ENCODE measurements at regions not wholly inside any gene's neighbourhood (a gene's known extent, or its start where the extent isn't known, plus 50 kb on each side); places are given as distances from the start of the nearest gene placed in this dataset.
"Not testable (repeated sequence)": the region's sequence is repeated elsewhere in the genome, so short reads cannot be mapped to it uniquely, and the experiment has no call there.

- no peak overlapping the region for H2AFZ ChIP-seq (ENCODE audit: low read length, unreplicated experiment)
- H3K36me3 ChIP-seq (ENCODE audit: insufficient read depth, low read length): no peaks in the 10 kb centered on the region
- H3K4me1 ChIP-seq (ENCODE audit: control insufficient read depth, insufficient read depth, low read length, unreplicated experiment): no peaks in the 10 kb centered on the region
- H3K27me3 ChIP-seq (ENCODE audit: insufficient read depth, low read length): no peaks in the 10 kb centered on the region
- no peaks in the 10 kb centered on the region for H3K79me2 ChIP-seq (ENCODE audit: control insufficient read depth, insufficient read depth, low read length, unreplicated experiment)
- H3K27ac ChIP-seq (ENCODE audit: low read depth, low read length): no peak overlapping the region
- no peak overlapping the region for H3K4me3 ChIP-seq (ENCODE audit: low read depth, low read length)
These were observed 377.0 kb downstream of the TLE1 start for GRCh38 chr9:81312346-81312745.

GRCh38 chr9:81308404-81308803 is 380.9 kb downstream of the TLE1 start:
- no peak overlapping the region for H2AFZ ChIP-seq (ENCODE audit: low read length, unreplicated experiment)
- no peaks in the 10 kb centered on the region for H3K36me3 ChIP-seq (ENCODE audit: insufficient read depth, low read length)
- no peaks in the 10 kb centered on the region for H3K4me1 ChIP-seq (ENCODE audit: control insufficient read depth, insufficient read depth, low read length, unreplicated experiment)
- H3K27ac ChIP-seq (ENCODE audit: low read depth, low read length): no peak overlapping the region
- H3K4me3 ChIP-seq (ENCODE audit: low read depth, low read length): no peak overlapping the region
- no peaks in the 10 kb centered on the region for H3K79me2 ChIP-seq (ENCODE audit: control insufficient read depth, insufficient read depth, low read length, unreplicated experiment)
- H3K27me3 ChIP-seq (ENCODE audit: insufficient read depth, low read length): no peaks in the 10 kb centered on the region

GRCh38 chr9:81307791-81308190 is 381.6 kb downstream of the TLE1 start:
- not testable (repeated sequence) for H3K36me3 ChIP-seq (ENCODE audit: insufficient read depth, low read length); H2AFZ ChIP-seq (ENCODE audit: low read length, unreplicated experiment); H3K27ac ChIP-seq (ENCODE audit: low read depth, low read length); H3K4me1 ChIP-seq (ENCODE audit: control insufficient read depth, insufficient read depth, low read length, unreplicated experiment); H3K4me3 ChIP-seq (ENCODE audit: low read depth, low read length); H3K79me2 ChIP-seq (ENCODE audit: control insufficient read depth, insufficient read depth, low read length, unreplicated experiment); H3K27me3 ChIP-seq (ENCODE audit: insufficient read depth, low read length)

- Histone ChIP-seq H3K27ac (ENCODE audit: low read depth, low read length) (no peak overlapping the region), H3K36me3 (ENCODE audit: insufficient read depth, low read length) (no peaks in the 10 kb centered on the region), H3K27me3 (ENCODE audit: insufficient read depth, low read length) (no peaks in the 10 kb centered on the region), H3K4me3 (ENCODE audit: low read depth, low read length) (no peak overlapping the region), H2AFZ (ENCODE audit: low read length, unreplicated experiment) (no peak overlapping the region), H3K79me2 (ENCODE audit: control insufficient read depth, insufficient read depth, low read length, unreplicated experiment) (no peaks in the 10 kb centered on the region), H3K4me1 (ENCODE audit: control insufficient read depth, insufficient read depth, low read length, unreplicated experiment) (no peaks in the 10 kb centered on the region)
These were observed 383.7 kb downstream of the TLE1 start for GRCh38 chr9:81305561-81306182.

- Histone ChIP-seq H3K27ac (ENCODE audit: low read depth, low read length) (no peak overlapping the region), H3K79me2 (ENCODE audit: control insufficient read depth, insufficient read depth, low read length, unreplicated experiment) (no peaks in the 10 kb centered on the region), H3K4me3 (ENCODE audit: low read depth, low read length) (no peak overlapping the region), H3K36me3 (ENCODE audit: insufficient read depth, low read length) (no peaks in the 10 kb centered on the region), H3K4me1 (ENCODE audit: control insufficient read depth, insufficient read depth, low read length, unreplicated experiment) (no peaks in the 10 kb centered on the region), H2AFZ (ENCODE audit: low read length, unreplicated experiment) (no peak overlapping the region), H3K27me3 (ENCODE audit: insufficient read depth, low read length) (no peaks in the 10 kb centered on the region)
These were observed 385.7 kb downstream of the TLE1 start for GRCh38 chr9:81303658-81304057.

- Histone ChIP-seq H3K4me3 (ENCODE audit: low read depth, low read length) (no peak overlapping the region), H3K36me3 (ENCODE audit: insufficient read depth, low read length) (no peaks in the 10 kb centered on the region), H3K27ac (ENCODE audit: low read depth, low read length) (no peak overlapping the region), H2AFZ (ENCODE audit: low read length, unreplicated experiment) (no peak overlapping the region), H3K27me3 (ENCODE audit: insufficient read depth, low read length) (no peaks in the 10 kb centered on the region), H3K79me2 (ENCODE audit: control insufficient read depth, insufficient read depth, low read length, unreplicated experiment) (no peaks in the 10 kb centered on the region), H3K4me1 (ENCODE audit: control insufficient read depth, insufficient read depth, low read length, unreplicated experiment) (no peaks in the 10 kb centered on the region)
These were observed 395.7 kb downstream of the TLE1 start for GRCh38 chr9:81293651-81294050.

- Histone ChIP-seq H2AFZ (ENCODE audit: low read length, unreplicated experiment) (no peak overlapping the region), H3K36me3 (ENCODE audit: insufficient read depth, low read length) (no peaks in the 10 kb centered on the region), H3K4me3 (ENCODE audit: low read depth, low read length) (no peak overlapping the region), H3K27ac (ENCODE audit: low read depth, low read length) (no peak overlapping the region), H3K4me1 (ENCODE audit: control insufficient read depth, insufficient read depth, low read length, unreplicated experiment) (no peaks in the 10 kb centered on the region), H3K27me3 (ENCODE audit: insufficient read depth, low read length) (no peaks in the 10 kb centered on the region), H3K79me2 (ENCODE audit: control insufficient read depth, insufficient read depth, low read length, unreplicated experiment) (no peaks in the 10 kb centered on the region)
These were observed 397.1 kb downstream of the TLE1 start for GRCh38 chr9:81292056-81292805.

- Histone ChIP-seq H2AFZ (ENCODE audit: low read length, unreplicated experiment) (no peak overlapping the region), H3K4me3 (ENCODE audit: low read depth, low read length) (no peak overlapping the region), H3K4me1 (ENCODE audit: control insufficient read depth, insufficient read depth, low read length, unreplicated experiment) (no peaks in the 10 kb centered on the region), H3K36me3 (ENCODE audit: insufficient read depth, low read length) (no peaks in the 10 kb centered on the region), H3K27me3 (ENCODE audit: insufficient read depth, low read length) (no peaks in the 10 kb centered on the region), H3K27ac (ENCODE audit: low read depth, low read length) (no peak overlapping the region), H3K79me2 (ENCODE audit: control insufficient read depth, insufficient read depth, low read length, unreplicated experiment) (no peaks in the 10 kb centered on the region)
These were observed 399.7 kb downstream of the TLE1 start for GRCh38 chr9:81289622-81290021.

- no peak overlapping the region for H3K4me3 ChIP-seq (ENCODE audit: low read depth, low read length)
- peaks cover 15% of the 10 kb centered on the region for H3K4me1 ChIP-seq (ENCODE audit: control insufficient read depth, insufficient read depth, low read length, unreplicated experiment)
- peaks cover 22% of the 10 kb centered on the region for H3K27me3 ChIP-seq (ENCODE audit: insufficient read depth, low read length)
- no peaks in the 10 kb centered on the region for H3K79me2 ChIP-seq (ENCODE audit: control insufficient read depth, insufficient read depth, low read length, unreplicated experiment)
- H3K36me3 ChIP-seq (ENCODE audit: insufficient read depth, low read length): no peaks in the 10 kb centered on the region
- H3K27ac ChIP-seq (ENCODE audit: low read depth, low read length): no peak overlapping the region
- H2AFZ ChIP-seq (ENCODE audit: low read length, unreplicated experiment): no peak overlapping the region
These were observed 421.3 kb downstream of the TLE1 start for GRCh38 chr9:81268048-81268447.

GRCh38 chr9:81266674-81267073 is 422.7 kb downstream of the TLE1 start:
- no peak overlapping the region for H3K27ac ChIP-seq (ENCODE audit: low read depth, low read length)
- H3K4me1 ChIP-seq (ENCODE audit: control insufficient read depth, insufficient read depth, low read length, unreplicated experiment): peaks cover 15% of the 10 kb centered on the region
- no peaks in the 10 kb centered on the region for H3K36me3 ChIP-seq (ENCODE audit: insufficient read depth, low read length)
- no peak overlapping the region for H2AFZ ChIP-seq (ENCODE audit: low read length, unreplicated experiment)
- H3K79me2 ChIP-seq (ENCODE audit: control insufficient read depth, insufficient read depth, low read length, unreplicated experiment): no peaks in the 10 kb centered on the region
- peaks cover 12% of the 10 kb centered on the region; the same call in 1 of the 2 replicates for H3K27me3 ChIP-seq (ENCODE audit: insufficient read depth, low read length)
- no peak overlapping the region for H3K4me3 ChIP-seq (ENCODE audit: low read depth, low read length)

GRCh38 chr9:81266086-81266485 is 423.3 kb downstream of the TLE1 start:
- Histone ChIP-seq H3K4me1 (ENCODE audit: control insufficient read depth, insufficient read depth, low read length, unreplicated experiment) (peaks cover 15% of the 10 kb centered on the region), H3K36me3 (ENCODE audit: insufficient read depth, low read length) (no peaks in the 10 kb centered on the region), H3K79me2 (ENCODE audit: control insufficient read depth, insufficient read depth, low read length, unreplicated experiment) (no peaks in the 10 kb centered on the region), H3K27ac (ENCODE audit: low read depth, low read length) (no peak overlapping the region), H3K27me3 (ENCODE audit: insufficient read depth, low read length) (peaks cover 12% of the 10 kb centered on the region; the same call in 1 of the 2 replicates), H3K4me3 (ENCODE audit: low read depth, low read length) (no peak overlapping the region), H2AFZ (ENCODE audit: low read length, unreplicated experiment) (no peak overlapping the region)
